Activated CD8-positive, alpha-beta memory T cell treated with anti-CD3 and anti-CD28 coated beads for 24 hours (primary cell): ENCODE measurements at regions not wholly inside any gene's neighbourhood (a gene's known extent, or its start where the extent isn't known, plus 50 kb on each side); places are given as distances from the start of the nearest gene placed in this dataset.
"Not testable (repeated sequence)": the region's sequence is repeated elsewhere in the genome, so short reads cannot be mapped to it uniquely, and the experiment has no call there.

Experiments used
- DNase-seq: peaks from one replicate; pipeline ENCODE4 v3.0.0-alpha.2; 2020

- no peak for DNase-seq
Measured at GRCh38 chr12:14214495-14214894, 151.0 kb upstream of the ATF7IP start.

DNA sequence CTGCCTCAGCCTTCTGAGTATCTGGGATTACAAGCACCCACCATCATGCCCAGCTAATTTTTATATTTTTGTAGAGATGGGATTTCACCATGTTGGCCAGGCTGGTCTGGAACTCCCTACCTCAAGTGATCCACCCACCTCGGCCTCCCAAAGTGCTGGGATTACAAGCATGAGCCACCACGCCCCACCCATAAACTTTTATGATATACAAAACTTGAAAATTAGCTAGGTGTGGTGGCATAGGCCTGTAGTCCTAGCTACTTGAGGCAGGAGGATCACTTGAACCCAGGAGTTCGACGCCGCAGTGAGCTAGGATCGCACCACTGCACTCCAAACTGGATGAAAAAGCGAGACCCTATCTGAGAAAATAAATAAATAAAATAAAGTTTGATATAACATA, 149.5 kb upstream of the ATF7IP start:
- not testable (repeated sequence) for DNase-seq

DNA sequence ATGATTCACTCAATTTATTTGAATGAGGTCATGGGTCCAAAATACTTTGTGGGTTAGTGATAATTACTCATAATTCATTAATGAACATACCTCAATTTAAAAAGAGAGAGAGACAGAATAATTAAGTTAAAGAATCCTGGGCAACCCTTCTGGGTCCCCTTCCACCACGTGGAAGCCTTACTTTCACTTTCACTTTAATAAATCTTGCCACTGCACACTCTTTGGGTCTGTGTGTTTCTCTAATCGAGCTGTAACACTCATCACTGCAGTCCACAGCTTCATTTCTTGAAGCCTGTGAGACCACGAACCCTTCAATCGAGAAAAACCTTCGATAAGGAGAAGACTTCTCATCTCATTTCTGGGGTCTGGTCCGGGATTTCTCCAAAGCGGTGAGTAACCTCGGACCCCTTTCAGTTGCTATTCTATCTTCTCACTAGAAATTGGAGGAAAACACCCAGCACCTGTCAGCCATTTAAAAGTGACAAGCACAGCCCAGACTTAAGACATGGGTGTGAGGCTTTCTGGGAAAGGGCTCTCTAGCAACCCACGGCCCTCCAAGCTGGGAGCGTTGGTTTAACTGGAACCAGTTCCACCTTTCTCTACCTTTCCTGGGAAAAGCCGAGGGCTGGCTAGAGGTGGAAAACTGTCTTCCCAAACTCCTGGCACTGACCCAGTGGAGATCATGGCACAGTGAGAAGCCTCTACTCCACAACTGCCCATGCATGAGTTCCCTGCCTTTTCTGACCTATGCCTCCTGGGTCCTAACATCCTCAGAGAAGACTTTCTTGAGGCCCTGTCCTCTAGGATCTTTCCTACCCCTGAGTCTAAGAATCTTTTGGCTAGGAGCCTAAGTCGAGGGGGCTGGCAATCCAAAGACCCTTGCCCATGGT, 148.8 kb upstream of the ATF7IP start:
- peak; percentile 63 for DNase-seq

DNA sequence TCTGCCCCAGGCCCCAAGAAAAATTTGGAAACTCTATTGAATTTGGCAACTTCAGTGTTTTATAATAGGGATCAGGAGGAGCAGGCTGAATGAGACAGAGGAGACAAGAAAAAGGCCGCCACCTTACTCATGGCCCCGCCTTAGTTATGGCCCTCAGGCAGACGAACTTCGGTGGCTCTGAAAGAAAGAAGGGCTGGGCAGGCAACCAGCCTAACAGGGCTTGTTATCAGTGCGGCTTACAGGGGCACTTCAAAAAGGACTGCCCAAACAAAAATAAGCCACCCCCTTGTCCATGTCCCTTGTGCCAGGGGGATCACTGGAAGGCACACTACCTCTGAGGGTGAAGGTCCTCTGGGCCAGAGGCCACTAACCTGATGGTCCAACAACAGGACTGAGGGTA, 146.3 kb upstream of the ATF7IP start:
- DNase-seq, result no peak

GRCh38 chr12:14219670-14220069, 145.8 kb upstream of the ATF7IP start:
- not testable (repeated sequence) for DNase-seq

GRCh38 chr12:14225064-14225463, 140.4 kb upstream of the ATF7IP start:
- no peak for DNase-seq

GRCh38 chr12:14235176-14235575, 130.3 kb upstream of the ATF7IP start:
- peak; percentile 21 for DNase-seq

GRCh38 chr12:14236641-14237040, 128.8 kb upstream of the ATF7IP start:
- peak; percentile 5 for DNase-seq

DNA sequence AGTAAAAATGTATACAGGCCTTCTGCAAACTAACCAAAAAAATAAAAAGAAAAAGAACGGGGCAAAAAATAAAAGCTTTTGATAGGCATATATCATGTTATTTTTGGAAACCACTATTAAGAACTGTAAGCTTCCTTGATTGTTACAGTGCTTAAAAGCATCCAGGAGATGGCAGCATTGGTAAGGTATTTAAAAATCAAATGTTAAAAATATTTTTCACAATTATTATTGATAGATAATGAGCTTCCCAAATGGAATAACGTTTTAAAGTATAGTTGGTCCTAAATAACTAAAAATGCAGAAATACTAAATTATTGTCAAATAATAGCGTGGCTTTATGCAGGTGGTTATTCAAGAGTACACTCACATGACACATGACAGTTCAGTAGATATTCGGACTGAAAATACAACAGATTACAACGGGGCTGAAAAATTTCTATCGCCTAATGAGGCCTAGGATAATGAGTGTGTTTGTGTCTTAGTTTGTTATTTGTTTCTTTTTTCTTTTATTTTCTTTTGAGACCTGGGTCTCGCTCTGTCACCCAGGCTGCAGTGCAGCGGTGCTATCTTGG, 127.2 kb upstream of the ATF7IP start:
- no peak for DNase-seq

GRCh38 chr12:14239350-14239934, 126.0 kb upstream of the ATF7IP start:
- DNase-seq, result peak; percentile 73

GRCh38 chr12:14239935-14240872, 125.3 kb upstream of the ATF7IP start:
- DNase-seq, result peak; percentile 59

- DNase-seq, result no peak
Measured at GRCh38 chr12:14240873-14241220, 124.6 kb upstream of the ATF7IP start.

GRCh38 chr12:14242825-14243224, 122.7 kb upstream of the ATF7IP start:
- not testable (repeated sequence) for DNase-seq

- DNase-seq, result no peak
Measured at GRCh38 chr12:14243941-14244340, 121.5 kb upstream of the ATF7IP start.

DNA sequence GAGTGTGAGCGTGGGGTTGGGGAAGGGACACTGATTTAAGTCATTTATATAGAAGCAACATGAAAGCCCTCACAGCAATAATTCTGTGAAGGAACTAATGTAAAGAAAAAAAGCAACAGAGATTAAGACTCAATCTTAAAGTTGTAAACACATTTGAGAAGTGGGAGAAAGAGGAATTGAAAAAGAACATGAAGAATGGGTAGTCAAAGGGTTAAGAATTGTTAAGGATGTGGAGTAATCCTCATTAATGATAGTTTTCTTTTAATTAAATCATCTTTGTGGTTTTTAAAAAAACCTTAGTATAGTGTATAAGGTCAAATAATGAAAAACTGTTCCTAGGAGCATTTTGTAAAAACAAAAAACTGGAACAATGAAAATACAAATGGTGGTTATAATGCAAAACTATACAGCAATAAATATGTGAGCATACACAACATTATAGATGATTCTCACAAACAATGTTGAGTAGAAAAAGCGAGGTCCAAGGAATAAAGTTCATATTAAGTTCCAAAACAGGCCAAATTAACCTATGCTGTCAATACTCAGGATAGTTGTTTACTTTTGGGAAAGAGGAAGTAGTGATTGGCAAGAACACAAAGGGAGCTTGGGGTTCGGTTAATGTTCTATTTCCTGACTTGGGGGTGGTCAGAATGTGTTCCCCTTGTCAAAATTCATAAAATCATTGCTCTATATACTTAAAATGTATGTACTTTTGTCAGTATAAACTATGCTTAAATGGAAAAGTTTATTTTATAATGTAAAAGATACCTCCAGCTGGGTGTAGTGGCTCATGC, 120.4 kb upstream of the ATF7IP start:
- no peak for DNase-seq

GRCh38 chr12:14247166-14247565, 118.3 kb upstream of the ATF7IP start:
- DNase-seq, result no peak

- no peak for DNase-seq
Measured at GRCh38 chr12:14249368-14249767, 116.1 kb upstream of the ATF7IP start.

DNA sequence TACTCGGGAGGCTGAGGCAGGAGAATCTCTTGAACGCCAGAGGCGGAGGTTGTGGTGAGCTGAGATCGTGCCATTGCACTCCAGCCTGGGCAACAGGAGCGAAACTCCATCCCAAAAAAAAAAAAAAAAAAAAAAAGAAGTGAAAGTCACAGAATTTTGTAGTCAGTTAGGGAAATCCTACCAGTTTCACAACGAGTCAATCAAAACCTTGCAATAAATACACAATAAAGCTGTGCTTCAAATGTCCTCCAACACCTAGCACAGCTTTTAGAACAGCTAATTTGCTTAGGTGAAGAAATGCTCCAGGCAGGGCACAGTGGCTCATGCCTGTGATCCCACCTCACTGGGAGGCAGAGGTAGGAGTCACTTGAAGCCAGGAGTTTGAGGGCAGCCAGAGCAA, 112.8 kb upstream of the ATF7IP start:
- DNase-seq, result no peak

DNA sequence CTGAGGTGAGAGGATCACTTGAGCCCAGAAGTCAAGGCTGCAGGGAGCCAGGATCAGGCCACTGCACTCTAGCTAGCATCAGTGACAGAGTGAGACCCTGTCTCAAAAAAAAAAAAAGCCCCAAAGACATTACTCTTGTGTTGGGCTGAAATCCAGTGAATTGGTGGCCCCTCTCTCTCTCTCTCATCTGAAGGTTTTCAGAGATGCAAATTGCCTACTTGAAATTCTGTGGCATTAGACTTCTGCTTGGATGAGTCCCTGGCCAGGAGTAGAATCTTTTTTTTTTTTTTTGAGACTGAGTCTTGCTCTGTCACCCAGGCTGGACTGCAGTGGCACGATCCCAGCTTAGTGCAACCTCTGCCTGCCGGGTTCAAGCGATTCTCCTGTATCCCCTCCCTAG, 112.0 kb upstream of the ATF7IP start:
- no peak for DNase-seq

GRCh38 chr12:14254781-14255180, 110.7 kb upstream of the ATF7IP start:
- DNase-seq, result no peak

- DNase-seq, result no peak
Measured at GRCh38 chr12:14256121-14256520, 109.4 kb upstream of the ATF7IP start.

DNA sequence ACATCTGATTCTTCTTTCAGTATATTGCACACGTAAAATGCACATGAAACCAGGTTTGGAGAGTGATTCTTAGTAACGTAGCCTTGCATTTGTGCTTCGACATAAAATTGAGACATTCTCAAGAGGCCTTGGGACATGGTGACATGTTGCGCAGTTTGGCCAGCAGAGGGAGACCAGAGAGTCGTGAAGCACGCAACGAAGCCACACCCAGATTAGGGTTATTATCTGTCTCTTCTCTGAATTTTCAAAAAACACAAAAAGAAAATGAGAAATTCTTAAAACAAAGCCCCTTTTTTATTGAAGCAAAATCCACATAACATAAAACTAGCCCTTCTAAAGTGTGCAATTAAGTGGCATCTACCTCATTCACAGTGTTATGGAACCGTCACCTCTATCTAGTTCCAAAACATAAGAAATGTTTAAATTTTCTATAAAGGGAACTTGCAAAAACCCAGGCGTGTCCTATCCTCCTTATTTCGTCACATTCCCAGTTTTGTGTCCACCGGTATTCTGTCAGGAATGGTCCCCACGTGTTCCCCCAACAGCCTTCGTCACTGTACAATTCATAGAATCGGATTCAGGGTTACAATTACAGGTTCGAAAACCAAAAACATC, 108.8 kb upstream of the ATF7IP start:
- DNase-seq, result peak; percentile 78
